ENCODE measurements at regions not wholly inside any gene's neighbourhood (a gene's known extent, or its start where the extent isn't known, plus 50 kb on each side); places are given as distances from the start of the nearest gene placed in this dataset.

GRCh38 chr7:125984795-125985194 lies 1055.2 kb upstream of the POT1 start:
- ChIA-PET POLR2A (no interaction called here), CTCF (no interaction called here)
- DNase-seq (ENCODE audit: extremely low spot score): no peak
- TF ChIP-seq FOXM1 (IDR thresholded peaks at IDR 0.05; ENCODE audit: borderline replicate concordance) (no peak), ZNF384 (IDR thresholded peaks at IDR 0.05) (no peak), PKNOX1 (IDR thresholded peaks at IDR 0.05) (no peak), ARNT (IDR thresholded peaks at IDR 0.05) (no peak), LEF1 (IDR thresholded peaks at IDR 0.05; ENCODE audit: borderline replicate concordance) (no peak), SP1 (IDR thresholded peaks at IDR 0.05) (no peak), BHLHE40 (IDR thresholded peaks at IDR 0.05; ENCODE audit: borderline replicate concordance) (no peak)

- TF ChIP-seq LEF1 (IDR thresholded peaks at IDR 0.05; ENCODE audit: borderline replicate concordance) (no peak), FOXA1 (IDR thresholded peaks at IDR 0.05) (no peak)
- CTCF ChIA-PET: no interaction called here
- POLR2A ChIA-PET: no interaction called here
- DNase-seq (ENCODE audit: extremely low spot score): no peak
Observed at GRCh38 chr7:125971656-125972055, 1042.0 kb upstream of the POT1 start.

- no peak for DNase-seq (ENCODE audit: extremely low spot score)
- TF ChIP-seq FOXM1 (IDR thresholded peaks at IDR 0.05; ENCODE audit: borderline replicate concordance) (no peak), SUZ12 (IDR thresholded peaks at IDR 0.05) (no peak), ZNF384 (IDR thresholded peaks at IDR 0.05) (no peak), BHLHE40 (IDR thresholded peaks at IDR 0.05; ENCODE audit: borderline replicate concordance) (no peak), FOXK2 (IDR thresholded peaks at IDR 0.05) (no peak), L3MBTL2 (conservative IDR thresholded peaks at IDR 0.05) (no peak), SP1 (IDR thresholded peaks at IDR 0.05) (no peak), ARNT (IDR thresholded peaks at IDR 0.05) (no peak), ELF4 (IDR thresholded peaks at IDR 0.05) (no peak), TARDBP (IDR thresholded peaks at IDR 0.05) (no peak), LEF1 (IDR thresholded peaks at IDR 0.05; ENCODE audit: borderline replicate concordance) (no peak), FOXA1 (IDR thresholded peaks at IDR 0.05) (no peak), PKNOX1 (IDR thresholded peaks at IDR 0.05) (no peak), CTBP1 (IDR thresholded peaks at IDR 0.05; ENCODE audit: borderline replicate concordance) (no peak), NFRKB (IDR thresholded peaks at IDR 0.05) (no peak), HDGF (IDR thresholded peaks at IDR 0.05; ENCODE audit: borderline replicate concordance) (no peak)
- ChIA-PET POLR2A (no interaction called here), CTCF (no interaction called here)
Observed at GRCh38 chr7:125966278-125967048, 1036.8 kb upstream of the POT1 start.

- CTCF ChIA-PET: no interaction called here
- DNase-seq (ENCODE audit: extremely low spot score): no peak
- POLR2A ChIA-PET: no interaction called here
- TF ChIP-seq SUZ12 (IDR thresholded peaks at IDR 0.05): no peak
- no peak for TF ChIP-seq TARDBP (IDR thresholded peaks at IDR 0.05)
- TF ChIP-seq ARNT (IDR thresholded peaks at IDR 0.05): no peak
- no peak for TF ChIP-seq NFRKB (IDR thresholded peaks at IDR 0.05)
- no peak for TF ChIP-seq FOXK2 (IDR thresholded peaks at IDR 0.05)
- TF ChIP-seq SP1 (IDR thresholded peaks at IDR 0.05): no peak
- no peak for TF ChIP-seq CTBP1 (IDR thresholded peaks at IDR 0.05; ENCODE audit: borderline replicate concordance)
- TF ChIP-seq FOXA1 (IDR thresholded peaks at IDR 0.05): no peak
- no peak for TF ChIP-seq BHLHE40 (IDR thresholded peaks at IDR 0.05; ENCODE audit: borderline replicate concordance)
- no peak for TF ChIP-seq FOXM1 (IDR thresholded peaks at IDR 0.05; ENCODE audit: borderline replicate concordance)
- no peak for TF ChIP-seq PKNOX1 (IDR thresholded peaks at IDR 0.05)
- TF ChIP-seq ELF4 (IDR thresholded peaks at IDR 0.05): no peak
Observed at GRCh38 chr7:125934955-125935354, 1005.3 kb upstream of the POT1 start.

GRCh38 chr7:125934539-125934938 lies 1004.9 kb upstream of the POT1 start:
- TF ChIP-seq NFRKB (IDR thresholded peaks at IDR 0.05): no peak
- TF ChIP-seq L3MBTL2 (conservative IDR thresholded peaks at IDR 0.05): no peak
- TF ChIP-seq SUZ12 (IDR thresholded peaks at IDR 0.05): no peak
- TF ChIP-seq FOXK2 (IDR thresholded peaks at IDR 0.05): no peak
- TF ChIP-seq CTBP1 (IDR thresholded peaks at IDR 0.05; ENCODE audit: borderline replicate concordance): no peak
- no peak for TF ChIP-seq ARNT (IDR thresholded peaks at IDR 0.05)
- no peak for TF ChIP-seq LEF1 (IDR thresholded peaks at IDR 0.05; ENCODE audit: borderline replicate concordance)
- TF ChIP-seq ELF4 (IDR thresholded peaks at IDR 0.05): no peak
- no peak for TF ChIP-seq ZNF384 (IDR thresholded peaks at IDR 0.05)
- TF ChIP-seq SP1 (IDR thresholded peaks at IDR 0.05): no peak
- no peak for TF ChIP-seq HDGF (IDR thresholded peaks at IDR 0.05; ENCODE audit: borderline replicate concordance)
- no peak for TF ChIP-seq FOXA1 (IDR thresholded peaks at IDR 0.05)
- no peak for TF ChIP-seq BHLHE40 (IDR thresholded peaks at IDR 0.05; ENCODE audit: borderline replicate concordance)
- TF ChIP-seq FOXM1 (IDR thresholded peaks at IDR 0.05; ENCODE audit: borderline replicate concordance): no peak
- no peak for TF ChIP-seq TARDBP (IDR thresholded peaks at IDR 0.05)
- no peak for TF ChIP-seq PKNOX1 (IDR thresholded peaks at IDR 0.05)
- ChIA-PET CTCF (no interaction called here), POLR2A (no interaction called here)
- no peak for DNase-seq (ENCODE audit: extremely low spot score)

- no peak for DNase-seq (ENCODE audit: extremely low spot score)
- POLR2A ChIA-PET: no interaction called here
- TF ChIP-seq NFRKB (IDR thresholded peaks at IDR 0.05): no peak
- TF ChIP-seq LEF1 (IDR thresholded peaks at IDR 0.05; ENCODE audit: borderline replicate concordance): no peak
- no peak for TF ChIP-seq FOXK2 (IDR thresholded peaks at IDR 0.05)
- no peak for TF ChIP-seq ELF4 (IDR thresholded peaks at IDR 0.05)
- no peak for TF ChIP-seq SUZ12 (IDR thresholded peaks at IDR 0.05)
- TF ChIP-seq L3MBTL2 (conservative IDR thresholded peaks at IDR 0.05): no peak
- no peak for TF ChIP-seq BHLHE40 (IDR thresholded peaks at IDR 0.05; ENCODE audit: borderline replicate concordance)
- TF ChIP-seq FOXM1 (IDR thresholded peaks at IDR 0.05; ENCODE audit: borderline replicate concordance): no peak
- no peak for TF ChIP-seq FOXA1 (IDR thresholded peaks at IDR 0.05)
- TF ChIP-seq PKNOX1 (IDR thresholded peaks at IDR 0.05): no peak
- TF ChIP-seq HDGF (IDR thresholded peaks at IDR 0.05; ENCODE audit: borderline replicate concordance): no peak
- no peak for TF ChIP-seq ZNF384 (IDR thresholded peaks at IDR 0.05)
- no peak for TF ChIP-seq CTBP1 (IDR thresholded peaks at IDR 0.05; ENCODE audit: borderline replicate concordance)
- TF ChIP-seq ARNT (IDR thresholded peaks at IDR 0.05): no peak
- no peak for TF ChIP-seq TARDBP (IDR thresholded peaks at IDR 0.05)
- no peak for TF ChIP-seq SP1 (IDR thresholded peaks at IDR 0.05)
- CTCF ChIA-PET: no interaction called here
Observed at GRCh38 chr7:125930848-125931247, 1001.2 kb upstream of the POT1 start.

Data from HEK293T (cell line).